ENCODE measurements at regions not wholly inside any gene's neighbourhood (a gene's known extent, or its start where the extent isn't known, plus 50 kb on each side); places are given as distances from the start of the nearest gene placed in this dataset.

GRCh38 chrX:47311932-47312774 is 58.2 kb upstream of the ZNF157 start:
- TF ChIP-seq CTCF (IDR thresholded peaks at IDR 0.05) (peak in 4 of 6 experiments; percentile 8 to 40 (median 26)), POLR2A (IDR thresholded peaks at IDR 0.05) (no peak)

Measured in upper lobe of left lung (tissue), 4 donors.